ENCODE measurements at regions not wholly inside any gene's neighbourhood (a gene's known extent, or its start where the extent isn't known, plus 50 kb on each side); places are given as distances from the start of the nearest gene placed in this dataset.
"Not testable (repeated sequence)": the region's sequence is repeated elsewhere in the genome, so short reads cannot be mapped to it uniquely, and the experiment has no call there.

GRCh38 chrX:83749736-83750135 lies 111.2 kb upstream of the CYLC1 start:
- intact Hi-C loops (cut with micrococcal nuclease); H3K4me3 Mint-ChIP-seq; H3K36me3 Mint-ChIP-seq (ENCODE audit: low read depth); H3K27me3 Mint-ChIP-seq (ENCODE audit: insufficient read depth); DNase-seq (ENCODE audit: low spot score); H3K27ac Mint-ChIP-seq; H3K9me3 Mint-ChIP-seq; H3K4me1 Mint-ChIP-seq (ENCODE audit: low read depth): not testable (repeated sequence)

GRCh38 chrX:83750451-83750850 lies 110.5 kb upstream of the CYLC1 start:
- DNase-seq (ENCODE audit: low spot score); H3K4me3 Mint-ChIP-seq; H3K27ac Mint-ChIP-seq; H3K27me3 Mint-ChIP-seq (ENCODE audit: insufficient read depth); intact Hi-C loops (cut with micrococcal nuclease); H3K9me3 Mint-ChIP-seq; H3K36me3 Mint-ChIP-seq (ENCODE audit: low read depth); H3K4me1 Mint-ChIP-seq (ENCODE audit: low read depth): not testable (repeated sequence)

- intact Hi-C loops (cut with micrococcal nuclease) = loop anchor here (2.0 kb wide), 1 partner anchor 751 kb away; no protein-coding TSS in a partner anchor
- H3K9me3 Mint-ChIP-seq = no peaks in the 10 kb centered on the region
- no peaks in the 10 kb centered on the region for H3K36me3 Mint-ChIP-seq (ENCODE audit: low read depth)
Measured at GRCh38 chrX:83759872-83760271, 101.1 kb upstream of the CYLC1 start.

GRCh38 chrX:83771664-83772063 lies 89.3 kb upstream of the CYLC1 start:
- no peak overlapping the region for H3K27ac Mint-ChIP-seq

More at GRCh38 chrX:83759872-83760271, 101.1 kb upstream of the CYLC1 start:
- DNase-seq (ENCODE audit: low spot score) = no peak
- H3K27ac Mint-ChIP-seq = no peak overlapping the region
- H3K4me3 Mint-ChIP-seq = no peak overlapping the region
- H3K4me1 Mint-ChIP-seq (ENCODE audit: low read depth) = no peaks in the 10 kb centered on the region
- no peaks in the 10 kb centered on the region for H3K27me3 Mint-ChIP-seq (ENCODE audit: insufficient read depth)

More at GRCh38 chrX:83771664-83772063, 89.3 kb upstream of the CYLC1 start:
- no peaks in the 10 kb centered on the region for H3K27me3 Mint-ChIP-seq (ENCODE audit: insufficient read depth)
- no peak overlapping the region for H3K4me3 Mint-ChIP-seq
- no peaks in the 10 kb centered on the region for H3K9me3 Mint-ChIP-seq
- no peak for DNase-seq (ENCODE audit: low spot score)
- no peaks in the 10 kb centered on the region for H3K36me3 Mint-ChIP-seq (ENCODE audit: low read depth)
- intact Hi-C loops (cut with micrococcal nuclease) = no loop called here
- H3K4me1 Mint-ChIP-seq (ENCODE audit: low read depth) = no peaks in the 10 kb centered on the region

All from activated T-helper 1 cell treated with anti-CD3 and anti-CD28 coated beads, Interleukin-12 subunit alpha, Interleukin-12 subunit beta, Interleukin-2, Interleukin-4 antibody, amounts not matched to agents 30 ng/mL and 10 ng/mL and 1 ng/mL, durations not matched to agents 14 hours and 24 hours and 36 hours (primary cell).